Activated naive CD8-positive, alpha-beta T cell treated with anti-CD3 and anti-CD28 coated beads, Interleukin-2, amount 50 U/mL, for 24 hours (primary cell): ENCODE measurements at regions not wholly inside any gene's neighbourhood (a gene's known extent, or its start where the extent isn't known, plus 50 kb on each side); places are given as distances from the start of the nearest gene placed in this dataset.
A peak's percentile ranks its signal among the peaks of the same experiment; 100 is the strongest.

ENCODE experiments used
- ATAC-seq: fragments of 150-1000 bp; cut with Tn5 transposase; one replicate; pipeline ENCODE4 v1.10.0; 2021
- DNase-seq: peaks from one replicate; pipeline ENCODE4 v3.0.0; 2021
- H3K27ac Mint-ChIP-seq: one replicate; pipeline ENCODE4 v1.8.0; 2021; ENCODE audit warnings: mild to moderate bottlenecking, mixed read lengths
- H3K27me3 Mint-ChIP-seq: one replicate; pipeline ENCODE4 v1.8.0; 2021; ENCODE audit warnings: mixed read lengths
- H3K36me3 Mint-ChIP-seq: one replicate; pipeline ENCODE4 v1.8.0; 2021; ENCODE audit warnings: low read depth, mixed read lengths
- H3K4me1 Mint-ChIP-seq: one replicate; pipeline ENCODE4 v1.8.0; 2021; ENCODE audit warnings: mixed read lengths
- H3K4me3 Mint-ChIP-seq: one replicate; pipeline ENCODE4 v1.8.0; 2021; ENCODE audit warnings: mild to moderate bottlenecking, moderate library complexity, mixed read lengths
- H3K9me3 Mint-ChIP-seq: one replicate; pipeline ENCODE4 v1.8.0; 2021; ENCODE audit warnings: mixed read lengths

DNA sequence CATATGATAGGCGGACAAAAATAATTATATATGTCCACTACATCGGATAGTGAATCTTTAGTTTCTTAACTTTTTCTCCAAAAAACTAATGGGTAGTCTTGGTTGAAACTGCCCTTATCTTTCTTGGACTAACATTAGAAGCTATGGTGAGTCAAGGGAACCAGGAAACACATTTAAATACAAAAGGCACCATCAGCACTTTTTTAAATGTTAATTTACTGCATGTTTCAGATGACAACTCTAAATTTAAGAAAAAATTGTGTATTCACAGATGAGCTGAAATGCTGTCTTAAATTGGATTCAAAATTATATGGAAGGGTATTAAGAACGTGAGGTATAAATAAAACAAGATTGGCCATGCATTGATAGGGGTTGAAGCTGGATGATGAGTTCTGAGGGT, 75.6 kb upstream of the CERS6 start:
- no peaks in the 10 kb centered on the region for H3K36me3 Mint-ChIP-seq
- H3K4me1 Mint-ChIP-seq: peaks cover 15% of the 10 kb centered on the region
- H3K27me3 Mint-ChIP-seq: no peaks in the 10 kb centered on the region
- no peak overlapping the region for H3K27ac Mint-ChIP-seq
- H3K4me3 Mint-ChIP-seq: no peak overlapping the region
- DNase-seq (no peak), ATAC-seq (no peak)
- H3K9me3 Mint-ChIP-seq: peaks cover 11% of the 10 kb centered on the region

DNA sequence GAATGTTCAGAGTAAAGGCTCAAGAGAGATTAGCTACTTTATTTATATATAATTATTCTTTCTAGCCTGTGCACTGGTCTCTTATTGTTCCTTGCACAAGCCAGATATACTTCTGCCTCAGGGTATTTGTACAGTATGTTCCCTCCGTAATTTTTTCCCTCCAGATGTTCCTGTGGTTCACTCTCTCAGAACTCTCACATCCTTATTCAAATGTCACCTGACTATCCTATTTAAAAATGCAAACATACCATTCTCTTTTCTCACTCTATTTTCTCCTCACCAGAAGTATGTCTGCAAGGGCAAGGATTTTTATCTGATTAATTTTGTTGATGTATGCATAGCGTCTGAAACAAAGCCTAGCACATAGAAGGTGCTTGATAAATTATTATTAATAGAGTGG, 64.0 kb upstream of the CERS6 start:
- H3K27me3 Mint-ChIP-seq: no peaks in the 10 kb centered on the region
- ATAC-seq: no peak
- H3K4me1 Mint-ChIP-seq: no peaks in the 10 kb centered on the region

DNA sequence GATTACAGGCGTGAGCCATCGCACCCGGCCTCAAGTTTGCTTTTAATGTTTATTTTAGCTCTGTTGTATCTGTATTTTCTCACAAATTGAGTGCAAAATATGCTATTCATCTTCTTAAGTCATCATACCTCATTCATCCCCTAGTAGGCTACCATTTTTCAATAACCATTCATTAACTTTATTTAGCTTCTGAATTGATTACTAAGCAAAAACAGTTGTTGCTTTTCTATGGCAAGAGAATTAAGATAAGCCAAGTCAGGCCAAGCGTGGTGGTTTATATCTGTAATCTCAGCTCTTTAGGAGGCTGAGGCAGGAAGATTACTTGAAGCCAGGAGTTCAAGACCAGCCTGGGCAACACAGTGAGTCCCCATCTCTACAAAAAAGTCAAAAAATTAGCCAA, 63.3 kb upstream of the CERS6 start:
- Mint-ChIP-seq H3K27ac (no peak overlapping the region), H3K4me1 (no peaks in the 10 kb centered on the region), H3K36me3 (no peaks in the 10 kb centered on the region), H3K4me3 (no peak overlapping the region), H3K9me3 (no peaks in the 10 kb centered on the region), H3K27me3 (no peaks in the 10 kb centered on the region)
- ATAC-seq (no peak), DNase-seq (no peak)

More for the DNA sequence above, 64.0 kb upstream of the CERS6 start:
- H3K36me3 Mint-ChIP-seq: no peaks in the 10 kb centered on the region
- no peak overlapping the region for H3K4me3 Mint-ChIP-seq
- H3K9me3 Mint-ChIP-seq: no peaks in the 10 kb centered on the region
- DNase-seq: no peak
- no peak overlapping the region for H3K27ac Mint-ChIP-seq

DNA sequence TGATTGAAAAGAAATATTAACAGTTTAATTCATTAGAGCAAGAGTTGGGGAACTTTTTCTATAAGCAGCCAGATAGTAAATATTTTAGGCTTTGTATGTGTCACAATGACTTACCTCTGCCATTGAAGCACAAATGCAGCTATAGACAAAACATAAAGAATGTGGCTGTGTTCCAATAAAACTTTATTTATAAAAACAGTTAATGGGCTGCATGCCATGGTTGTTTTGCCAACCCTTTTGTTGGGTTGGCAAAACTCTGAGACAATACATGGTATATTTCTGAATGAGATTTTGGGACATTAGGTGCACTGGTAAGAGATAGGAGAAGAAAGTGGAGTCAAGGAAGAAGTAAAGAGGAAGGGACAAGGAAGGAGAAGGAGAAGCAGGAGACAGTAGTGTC, 61.8 kb upstream of the CERS6 start:
- Mint-ChIP-seq H3K36me3 (no peaks in the 10 kb centered on the region), H3K27me3 (no peaks in the 10 kb centered on the region), H3K9me3 (no peaks in the 10 kb centered on the region), H3K4me1 (no peaks in the 10 kb centered on the region), H3K27ac (no peak overlapping the region), H3K4me3 (no peak overlapping the region)
- ATAC-seq: no peak
- no peak for DNase-seq

DNA sequence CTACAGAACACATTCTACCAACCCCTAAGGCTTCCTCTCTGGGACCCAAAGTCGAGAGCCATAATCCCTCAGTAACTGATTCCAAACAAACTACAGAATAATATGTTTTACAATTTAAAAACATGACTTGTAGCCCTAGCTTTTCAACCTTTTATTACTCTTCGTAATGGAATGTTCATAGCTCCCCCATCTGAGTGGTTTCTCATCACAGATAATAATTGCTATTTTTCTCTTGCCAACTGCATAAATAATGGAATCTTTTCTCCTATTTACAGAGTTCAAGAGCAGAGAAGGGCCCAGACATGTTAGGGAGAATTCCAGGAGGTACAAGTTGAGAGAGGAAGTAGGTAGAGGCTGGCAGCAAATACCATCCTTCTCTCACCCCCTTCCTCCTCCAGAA, 59.9 kb upstream of the CERS6 start:
- ATAC-seq (no peak), DNase-seq (no peak)
- Mint-ChIP-seq H3K4me1 (no peaks in the 10 kb centered on the region), H3K27ac (no peak overlapping the region), H3K9me3 (no peaks in the 10 kb centered on the region), H3K36me3 (no peaks in the 10 kb centered on the region), H3K4me3 (no peak overlapping the region), H3K27me3 (no peaks in the 10 kb centered on the region)

DNA sequence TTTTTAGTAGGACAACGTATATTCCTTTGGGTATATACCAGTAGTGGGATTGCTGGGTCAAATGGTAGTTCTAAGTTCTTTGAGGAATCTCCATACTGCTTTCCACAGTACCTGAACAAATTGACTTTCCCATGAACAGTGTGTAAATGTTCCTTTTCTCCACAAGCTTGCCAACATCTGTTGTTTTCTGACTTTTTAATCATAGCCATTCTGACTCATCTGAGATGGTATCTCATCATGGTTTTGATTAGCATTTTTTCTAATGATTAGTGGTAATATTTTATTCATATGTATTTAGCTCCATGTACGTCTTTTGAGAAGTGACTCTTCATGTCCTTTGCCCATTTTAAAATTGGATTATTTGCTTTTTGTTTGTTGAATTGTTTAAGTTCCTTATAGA, 58.4 kb upstream of the CERS6 start:
- no peaks in the 10 kb centered on the region for H3K27me3 Mint-ChIP-seq
- H3K4me3 Mint-ChIP-seq: no peak overlapping the region
- H3K27ac Mint-ChIP-seq: no peak overlapping the region
- no peaks in the 10 kb centered on the region for H3K4me1 Mint-ChIP-seq
- no peaks in the 10 kb centered on the region for H3K9me3 Mint-ChIP-seq
- no peaks in the 10 kb centered on the region for H3K36me3 Mint-ChIP-seq
- DNase-seq (no peak), ATAC-seq (no peak)

DNA sequence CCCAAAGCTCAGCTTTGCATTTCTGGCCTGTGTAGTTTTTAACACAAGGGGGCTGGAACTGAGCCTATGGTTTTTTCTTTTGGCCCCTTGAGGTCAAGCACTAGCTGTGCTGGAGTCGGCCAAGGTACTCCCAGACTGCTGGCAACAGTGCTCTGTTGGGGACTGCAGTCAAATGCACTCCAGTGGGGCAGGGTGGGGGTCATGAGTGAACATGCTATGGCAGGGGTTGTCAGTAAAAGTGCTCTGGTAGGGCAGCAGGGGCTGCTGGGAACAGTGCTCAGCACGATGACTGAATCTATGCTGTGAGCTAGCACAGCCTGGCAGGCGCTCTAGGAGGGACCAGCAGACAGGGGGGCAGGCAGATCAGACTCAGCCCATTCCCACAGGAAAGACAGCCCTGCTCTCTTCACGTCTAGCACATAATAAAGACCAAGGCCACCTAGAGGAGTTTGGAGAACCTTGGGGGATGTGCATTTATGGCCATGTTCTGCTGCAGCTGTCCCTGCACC, 55.0 kb upstream of the CERS6 start:
- DNase-seq (no peak), ATAC-seq (no peak)
- no peak overlapping the region for H3K27ac Mint-ChIP-seq
- H3K4me1 Mint-ChIP-seq: peaks cover 6% of the 10 kb centered on the region
- H3K36me3 Mint-ChIP-seq: no peaks in the 10 kb centered on the region
- peaks cover 5% of the 10 kb centered on the region for H3K9me3 Mint-ChIP-seq
- no peak overlapping the region for H3K4me3 Mint-ChIP-seq
- H3K27me3 Mint-ChIP-seq: no peaks in the 10 kb centered on the region

DNA sequence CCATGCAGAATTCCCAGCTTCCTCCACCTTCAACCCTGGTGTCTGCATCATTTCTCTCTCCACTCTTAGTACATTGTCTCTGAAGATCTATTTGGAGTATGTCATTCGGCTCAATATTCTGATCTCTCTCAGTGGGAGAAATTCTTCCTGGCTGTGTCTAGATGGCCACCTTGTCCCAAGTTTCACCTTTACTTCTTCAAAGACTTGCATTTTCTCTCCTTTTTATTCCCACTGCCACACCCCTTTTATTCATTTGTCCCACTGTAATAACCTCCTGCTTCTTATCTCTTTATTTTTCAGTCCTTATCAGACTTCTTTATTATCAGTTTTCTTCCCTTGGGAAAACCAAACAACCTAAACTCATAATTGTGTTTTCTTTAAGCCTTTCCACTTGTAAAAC, 54.3 kb upstream of the CERS6 start:
- Mint-ChIP-seq H3K4me3 (no peak overlapping the region), H3K36me3 (no peaks in the 10 kb centered on the region), H3K9me3 (peaks cover 5% of the 10 kb centered on the region), H3K27ac (no peak overlapping the region), H3K27me3 (no peaks in the 10 kb centered on the region), H3K4me1 (peaks cover 6% of the 10 kb centered on the region)
- ATAC-seq: no peak
- DNase-seq: no peak

DNA sequence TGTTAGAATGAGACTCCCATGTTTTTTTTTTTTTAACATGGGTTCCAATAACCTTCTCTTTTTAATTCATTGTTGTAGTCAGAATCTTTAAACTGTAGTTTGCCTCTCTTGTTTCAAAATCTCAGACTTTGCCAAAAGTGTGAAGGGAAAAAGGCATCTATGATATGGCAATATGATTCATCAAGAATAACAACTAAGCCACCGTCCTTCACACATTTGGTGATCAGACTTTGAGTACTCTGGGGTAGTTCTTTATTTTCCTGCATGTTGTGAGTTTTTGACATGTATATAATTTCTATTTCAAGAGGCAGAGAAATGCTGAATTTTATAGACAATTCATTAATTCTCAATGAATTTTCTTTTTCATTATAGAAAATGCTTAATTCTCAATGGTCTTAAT, 53.5 kb upstream of the CERS6 start:
- Mint-ChIP-seq H3K27ac (no peak overlapping the region), H3K36me3 (peaks cover under 1% of the 10 kb centered on the region), H3K9me3 (peaks cover 8% of the 10 kb centered on the region), H3K27me3 (no peaks in the 10 kb centered on the region), H3K4me1 (peaks cover 6% of the 10 kb centered on the region), H3K4me3 (no peak overlapping the region)
- DNase-seq (no peak), ATAC-seq (no peak)

DNA sequence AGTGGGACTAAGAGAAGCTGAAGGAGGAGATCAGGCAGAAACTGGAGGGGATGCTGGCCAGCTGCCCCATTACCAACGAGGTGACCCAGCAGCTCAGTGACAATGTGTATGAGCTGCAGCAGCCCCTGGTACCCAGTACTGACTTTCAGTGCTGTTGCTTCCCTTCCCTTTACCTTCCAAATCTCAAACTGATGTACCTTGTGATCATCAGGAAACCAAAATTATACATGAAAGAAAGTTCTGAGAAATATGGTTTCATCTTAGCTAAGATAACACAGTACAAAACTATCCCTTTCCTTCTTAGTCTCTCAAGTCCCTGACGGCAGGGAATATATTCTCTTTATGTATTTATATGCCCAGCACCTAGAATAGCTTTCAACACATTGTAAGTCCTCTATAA, 52.3 kb upstream of the CERS6 start:
- peaks cover 15% of the 10 kb centered on the region for H3K9me3 Mint-ChIP-seq
- no peak for ATAC-seq
- H3K27ac Mint-ChIP-seq: no peak overlapping the region
- H3K27me3 Mint-ChIP-seq: no peaks in the 10 kb centered on the region
- H3K4me3 Mint-ChIP-seq: no peak overlapping the region
- peaks cover 2% of the 10 kb centered on the region for H3K36me3 Mint-ChIP-seq
- H3K4me1 Mint-ChIP-seq: peaks cover 6% of the 10 kb centered on the region
- DNase-seq: no peak

DNA sequence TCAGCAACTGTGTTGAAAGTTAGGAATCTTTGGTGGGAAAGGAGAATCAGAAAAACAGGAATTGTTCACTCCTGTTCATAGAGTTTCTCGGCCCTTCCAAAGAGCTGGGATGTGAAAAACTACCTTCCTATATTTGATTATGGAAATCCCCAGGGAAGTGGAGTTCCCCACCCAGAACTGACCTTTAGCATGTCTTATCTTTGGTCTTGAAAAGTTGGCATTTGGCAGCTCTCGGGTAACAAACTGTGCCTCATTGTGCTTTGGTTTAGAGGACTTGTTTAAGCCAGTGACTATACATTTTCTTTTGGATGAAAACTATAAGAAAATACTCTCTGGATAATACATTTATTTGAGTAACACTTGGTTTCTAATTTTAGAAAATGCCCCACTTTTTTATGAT, 51.3 kb upstream of the CERS6 start:
- Mint-ChIP-seq H3K27ac (no peak overlapping the region), H3K4me3 (no peak overlapping the region), H3K9me3 (peaks cover 15% of the 10 kb centered on the region), H3K27me3 (no peaks in the 10 kb centered on the region), H3K4me1 (peaks cover 6% of the 10 kb centered on the region), H3K36me3 (peaks cover 2% of the 10 kb centered on the region)
- peak; percentile 52 for ATAC-seq
- DNase-seq: no peak
